GM19324 (cell line): ENCODE measurements at regions not wholly inside any gene's neighbourhood (a gene's known extent, or its start where the extent isn't known, plus 50 kb on each side); places are given as distances from the start of the nearest gene placed in this dataset.
"Not testable (repeated sequence)": the region's sequence is repeated elsewhere in the genome, so short reads cannot be mapped to it uniquely, and the experiment has no call there.

Experiments
- ATAC-seq: cut with Tn5 transposase; IDR thresholded peaks from one replicate; pipeline ENCODE4 v1.9.1; 2021; ENCODE audit warnings: mild to moderate bottlenecking, moderate library complexity; ENCODE audit not compliant: unreplicated experiment, low FRiP score

- ATAC-seq, result no peak
These were observed 227.2 kb upstream of the FAM3C start for GRCh38 chr7:121623130-121623872.

GRCh38 chr7:121621937-121622336 lies 225.8 kb upstream of the FAM3C start:
- no peak for ATAC-seq

GRCh38 chr7:121620953-121621606 lies 225.0 kb upstream of the FAM3C start:
- ATAC-seq, result no peak

- ATAC-seq, result no peak
These were observed 224.1 kb upstream of the FAM3C start for GRCh38 chr7:121620206-121620605.

- ATAC-seq, result no peak
These were observed 222.1 kb upstream of the FAM3C start for GRCh38 chr7:121618182-121618581.

GRCh38 chr7:121610243-121610642 lies 214.1 kb upstream of the FAM3C start:
- no peak for ATAC-seq

GRCh38 chr7:121609208-121609607 lies 213.1 kb upstream of the FAM3C start:
- no peak for ATAC-seq

GRCh38 chr7:121608785-121609184 lies 212.7 kb upstream of the FAM3C start:
- ATAC-seq, result no peak

- ATAC-seq, result not testable (repeated sequence)
These were observed 212.1 kb upstream of the FAM3C start for GRCh38 chr7:121608183-121608582.

GRCh38 chr7:121605317-121605680 lies 209.2 kb upstream of the FAM3C start:
- no peak for ATAC-seq

GRCh38 chr7:121604627-121605316 lies 208.7 kb upstream of the FAM3C start:
- ATAC-seq, result no peak

- no peak for ATAC-seq
These were observed 207.8 kb upstream of the FAM3C start for GRCh38 chr7:121603886-121604285.

GRCh38 chr7:121599887-121600286 lies 203.8 kb upstream of the FAM3C start:
- ATAC-seq, result no peak

- ATAC-seq, result no peak
These were observed 199.9 kb upstream of the FAM3C start for GRCh38 chr7:121595758-121596696.

GRCh38 chr7:121591926-121592325 lies 195.8 kb upstream of the FAM3C start:
- ATAC-seq, result no peak

GRCh38 chr7:121587435-121587834 lies 191.3 kb upstream of the FAM3C start:
- ATAC-seq, result no peak

GRCh38 chr7:121582258-121582657 lies 186.2 kb upstream of the FAM3C start:
- no peak for ATAC-seq

GRCh38 chr7:121579639-121580038 lies 183.5 kb upstream of the FAM3C start:
- ATAC-seq, result no peak

- ATAC-seq, result no peak
These were observed 182.6 kb upstream of the FAM3C start for GRCh38 chr7:121578669-121579068.

GRCh38 chr7:121576148-121576917 lies 180.2 kb upstream of the FAM3C start:
- ATAC-seq, result no peak
